WTC11 (cell line): ENCODE measurements at regions not wholly inside any gene's neighbourhood (a gene's known extent, or its start where the extent isn't known, plus 50 kb on each side); places are given as distances from the start of the nearest gene placed in this dataset.

Source experiments
- ATAC-seq: fragments of 200-7000 bp; cut with Tn5 transposase; 2 replicates; pipeline ENCODE4 v1.10.0; 2021; ENCODE audit warnings: mild to moderate bottlenecking, moderate library complexity
- CTCF ChIA-PET: fragments of 300-600 bp; sonication (Branson Sonifier 250); formaldehyde crosslinking; loops from one replicate; lab custom pipeline; 2021; ENCODE audit warnings: antibody characterized with exemption; lab: Charles Lee
- POLR2A ChIA-PET: fragments of 350-600 bp; sonication (Branson Sonifier 250); formaldehyde crosslinking; loops from one replicate; lab custom pipeline; 2021; ENCODE audit warnings: antibody characterized with exemption; lab: Charles Lee
- DNase-seq: peaks from one replicate; pipeline ENCODE4 v3.0.0; 2021; ENCODE audit warnings: low spot score
- H3K27ac Mint-ChIP-seq: 2 replicates; pipeline ENCODE4 v1.8.0; 2021; ENCODE audit warnings: mixed read lengths
- H3K27me3 Mint-ChIP-seq: 2 replicates; pipeline ENCODE4 v1.8.0; 2021; ENCODE audit warnings: low read depth, mild to moderate bottlenecking, moderate library complexity, mixed read lengths
- H3K36me3 Mint-ChIP-seq: 2 replicates; pipeline ENCODE4 v1.8.0; 2021; ENCODE audit warnings: mixed read lengths
- H3K4me1 Mint-ChIP-seq: 2 replicates; pipeline ENCODE4 v1.8.0; 2022; ENCODE audit warnings: mixed read lengths
- H3K4me3 Mint-ChIP-seq: 2 replicates; pipeline ENCODE4 v1.8.0; 2021; ENCODE audit warnings: mild to moderate bottlenecking, moderate library complexity, mixed read lengths
- H3K9me3 Mint-ChIP-seq: 2 replicates; pipeline ENCODE4 v1.8.0; 2021; ENCODE audit warnings: mixed read lengths
- ATF1 ChIP-seq: sonication (generic); formaldehyde crosslinking; IDR thresholded peaks from 2 replicates; pipeline ENCODE4 v1.8.1; 2023; ENCODE audit warnings: mild to moderate bottlenecking, moderate library complexity, missing genetic modification reagents
- ATF3 ChIP-seq: sonication (generic); formaldehyde crosslinking; conservative IDR thresholded peaks from 2 replicates; pipeline ENCODE4 v1.8.1; 2022; ENCODE audit warnings: mild to moderate bottlenecking, missing genetic modification reagents
- CBFB ChIP-seq: sonication (generic); formaldehyde crosslinking; IDR thresholded peaks from 2 replicates; pipeline ENCODE4 v1.8.1; 2022; ENCODE audit warnings: mild to moderate bottlenecking, low read depth, missing genetic modification reagents
- E2F1 ChIP-seq: sonication (generic); formaldehyde crosslinking; IDR thresholded peaks from 2 replicates; pipeline ENCODE4 v1.8.0; 2022; ENCODE audit warnings: mild to moderate bottlenecking, missing genetic modification reagents
- FOXP1 ChIP-seq: sonication (generic); formaldehyde crosslinking; IDR thresholded peaks from 2 replicates; pipeline ENCODE4 v1.8.0; 2022; ENCODE audit warnings: missing genetic modification reagents, mild to moderate bottlenecking, moderate library complexity, borderline replicate concordance
- HMGA2 ChIP-seq: fragments of 250-450 bp; sonication (Bioruptor Pico); IDR thresholded peaks from 2 replicates; pipeline ENCODE4 v1.4.0; 2021; ENCODE audit warnings: mild to moderate bottlenecking, moderate library complexity
- IRF2 ChIP-seq: sonication (generic); formaldehyde crosslinking; IDR thresholded peaks from 2 replicates; pipeline ENCODE4 v1.8.0; 2022; ENCODE audit warnings: low read depth, missing genetic modification reagents, borderline replicate concordance
- NFATC4 ChIP-seq: fragments of 250-450 bp; sonication (Bioruptor Pico); IDR thresholded peaks from 2 replicates; pipeline ENCODE4 v1.9.0; 2021; ENCODE audit warnings: mild to moderate bottlenecking
- NFE2L1 ChIP-seq: sonication (generic); formaldehyde crosslinking; IDR thresholded peaks from 2 replicates; pipeline ENCODE4 v1.8.1; 2023; ENCODE audit warnings: missing genetic modification reagents
- RORB ChIP-seq: fragments of 250-450 bp; sonication (Bioruptor Pico); IDR thresholded peaks from 2 replicates; pipeline ENCODE4 v1.9.0; 2021; ENCODE audit warnings: mild to moderate bottlenecking
- STAT6 ChIP-seq: sonication (generic); formaldehyde crosslinking; conservative IDR thresholded peaks from 2 replicates; pipeline ENCODE4 v1.8.1; 2023; ENCODE audit warnings: mild to moderate bottlenecking, low read depth, missing genetic modification reagents, moderate library complexity
- TP53 ChIP-seq: sonication (generic); formaldehyde crosslinking; IDR thresholded peaks from 2 replicates; pipeline ENCODE4 v1.8.1; 2023; ENCODE audit warnings: mild to moderate bottlenecking, missing genetic modification reagents
- ZNF281 ChIP-seq: sonication (generic); formaldehyde crosslinking; IDR thresholded peaks from 2 replicates; pipeline ENCODE4 v1.8.0; 2023; ENCODE audit warnings: mild to moderate bottlenecking, missing genetic modification reagents
- ZNF416 ChIP-seq: fragments of 250-450 bp; sonication (Bioruptor Pico); IDR thresholded peaks from 2 replicates; pipeline ENCODE4 v1.9.0; 2021; ENCODE audit warnings: mild to moderate bottlenecking, inconsistent platforms
- ZNF423 ChIP-seq: fragments of 250-450 bp; sonication (Bioruptor Pico); IDR thresholded peaks from 2 replicates; pipeline ENCODE4 v2.1.2; 2022; ENCODE audit warnings: mild to moderate bottlenecking, moderate library complexity
- TF ChIP-seq, protein P1 (sequence below): fragments of 250-450 bp; sonication (Bioruptor Pico); IDR thresholded peaks from 2 replicates; pipeline ENCODE4 v1.9.0; 2021; ENCODE audit warnings: mild to moderate bottlenecking
- TF ChIP-seq, protein P2 (sequence below): fragments of 250-450 bp; sonication (Bioruptor Pico); IDR thresholded peaks from 2 replicates; pipeline ENCODE4 v1.9.0; 2021; ENCODE audit warnings: mild to moderate bottlenecking
- TF ChIP-seq, protein P3 (sequence below): sonication (generic); formaldehyde crosslinking; IDR thresholded peaks from 2 replicates; pipeline ENCODE4 v1.8.1; 2022; ENCODE audit warnings: missing genetic modification reagents, borderline replicate concordance
- TF ChIP-seq, protein P4 (sequence below): sonication (generic); formaldehyde crosslinking; IDR thresholded peaks from 2 replicates; pipeline ENCODE4 v1.8.1; 2023; ENCODE audit warnings: mild to moderate bottlenecking, missing genetic modification reagents, moderate library complexity

DNA sequence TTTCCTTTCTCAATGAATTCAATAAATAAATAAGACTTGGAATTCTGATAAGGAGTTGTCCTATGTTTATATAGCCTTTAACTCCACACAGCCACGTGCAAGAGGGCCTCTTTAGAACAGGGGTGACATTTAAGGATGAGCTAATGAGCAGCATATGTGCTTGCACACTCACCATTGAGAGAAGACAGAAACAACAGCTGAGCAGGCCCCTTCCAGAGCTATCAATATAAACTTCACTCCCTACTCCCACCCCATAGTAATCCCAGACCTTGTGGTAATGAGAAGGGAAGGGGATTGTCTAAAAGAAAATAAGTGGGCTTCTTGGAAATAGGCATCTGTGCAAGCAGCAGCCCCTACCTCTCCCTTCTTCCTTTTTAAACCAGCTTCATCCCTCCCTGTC, 176.0 kb downstream of the SEC16B start (continued):
- TF ChIP-seq STAT6 (CRISPR knock-in tag) (no peak), FOXP1 (CRISPR knock-in tag) (no peak), ATF1 (no peak), ATF3 (CRISPR knock-in tag) (no peak), IRF2 (CRISPR knock-in tag) (no peak)
- TF ChIP-seq, protein P1, sequence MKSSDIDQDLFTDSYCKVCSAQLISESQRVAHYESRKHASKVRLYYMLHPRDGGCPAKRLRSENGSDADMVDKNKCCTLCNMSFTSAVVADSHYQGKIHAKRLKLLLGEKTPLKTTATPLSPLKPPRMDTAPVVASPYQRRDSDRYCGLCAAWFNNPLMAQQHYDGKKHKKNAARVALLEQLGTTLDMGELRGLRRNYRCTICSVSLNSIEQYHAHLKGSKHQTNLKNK (CRISPR knock-in tag): no peak

- Mint-ChIP-seq H3K27me3 (peaks cover 4% of the 10 kb centered on the region; the same call in 1 of the 2 replicates), H3K4me3 (no peak overlapping the region), H3K27ac (no peak overlapping the region), H3K4me1 (peaks cover 47% of the 10 kb centered on the region), H3K9me3 (peaks cover 23% of the 10 kb centered on the region), H3K36me3 (peaks cover 11% of the 10 kb centered on the region)
- no peak for DNase-seq
- no peak for ATAC-seq
- ChIA-PET CTCF (interaction anchor here (2.5 kb wide), 1 partner anchor 8 kb away, joined by 10 read pairs; no protein-coding TSS in a partner anchor), POLR2A (no interaction called here)
- TF ChIP-seq CBFB (CRISPR knock-in tag): no peak
- TF ChIP-seq NFE2L1: no peak
- TF ChIP-seq, protein P2, sequence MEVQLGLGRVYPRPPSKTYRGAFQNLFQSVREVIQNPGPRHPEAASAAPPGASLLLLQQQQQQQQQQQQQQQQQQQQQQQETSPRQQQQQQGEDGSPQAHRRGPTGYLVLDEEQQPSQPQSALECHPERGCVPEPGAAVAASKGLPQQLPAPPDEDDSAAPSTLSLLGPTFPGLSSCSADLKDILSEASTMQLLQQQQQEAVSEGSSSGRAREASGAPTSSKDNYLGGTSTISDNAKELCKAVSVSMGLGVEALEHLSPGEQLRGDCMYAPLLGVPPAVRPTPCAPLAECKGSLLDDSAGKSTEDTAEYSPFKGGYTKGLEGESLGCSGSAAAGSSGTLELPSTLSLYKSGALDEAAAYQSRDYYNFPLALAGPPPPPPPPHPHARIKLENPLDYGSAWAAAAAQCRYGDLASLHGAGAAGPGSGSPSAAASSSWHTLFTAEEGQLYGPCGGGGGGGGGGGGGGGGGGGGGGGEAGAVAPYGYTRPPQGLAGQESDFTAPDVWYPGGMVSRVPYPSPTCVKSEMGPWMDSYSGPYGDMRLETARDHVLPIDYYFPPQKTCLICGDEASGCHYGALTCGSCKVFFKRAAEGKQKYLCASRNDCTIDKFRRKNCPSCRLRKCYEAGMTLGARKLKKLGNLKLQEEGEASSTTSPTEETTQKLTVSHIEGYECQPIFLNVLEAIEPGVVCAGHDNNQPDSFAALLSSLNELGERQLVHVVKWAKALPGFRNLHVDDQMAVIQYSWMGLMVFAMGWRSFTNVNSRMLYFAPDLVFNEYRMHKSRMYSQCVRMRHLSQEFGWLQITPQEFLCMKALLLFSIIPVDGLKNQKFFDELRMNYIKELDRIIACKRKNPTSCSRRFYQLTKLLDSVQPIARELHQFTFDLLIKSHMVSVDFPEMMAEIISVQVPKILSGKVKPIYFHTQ: no peak
- no peak for TF ChIP-seq ZNF281 (CRISPR knock-in tag)
- TF ChIP-seq HMGA2 (CRISPR knock-in tag): no peak
- no peak for TF ChIP-seq ZNF416 (CRISPR knock-in tag)
- TF ChIP-seq E2F1: no peak
- no peak for TF ChIP-seq IRF2 (CRISPR knock-in tag)
- no peak for TF ChIP-seq RORB
- no peak for TF ChIP-seq ZNF423 (CRISPR knock-in tag)
- no peak for TF ChIP-seq ATF1
- TF ChIP-seq STAT6 (CRISPR knock-in tag): no peak
- TF ChIP-seq, protein P3, sequence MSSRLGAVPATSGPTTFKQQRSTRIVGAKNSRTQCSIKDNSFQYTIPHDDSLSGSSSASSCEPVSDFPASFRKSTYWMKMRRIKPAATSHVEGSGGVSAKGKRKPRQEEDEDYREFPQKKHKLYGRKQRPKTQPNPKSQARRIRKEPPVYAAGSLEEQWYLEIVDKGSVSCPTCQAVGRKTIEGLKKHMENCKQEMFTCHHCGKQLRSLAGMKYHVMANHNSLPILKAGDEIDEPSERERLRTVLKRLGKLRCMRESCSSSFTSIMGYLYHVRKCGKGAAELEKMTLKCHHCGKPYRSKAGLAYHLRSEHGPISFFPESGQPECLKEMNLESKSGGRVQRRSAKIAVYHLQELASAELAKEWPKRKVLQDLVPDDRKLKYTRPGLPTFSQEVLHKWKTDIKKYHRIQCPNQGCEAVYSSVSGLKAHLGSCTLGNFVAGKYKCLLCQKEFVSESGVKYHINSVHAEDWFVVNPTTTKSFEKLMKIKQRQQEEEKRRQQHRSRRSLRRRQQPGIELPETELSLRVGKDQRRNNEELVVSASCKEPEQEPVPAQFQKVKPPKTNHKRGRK: no peak
- TF ChIP-seq ATF3 (CRISPR knock-in tag): no peak
- TF ChIP-seq NFATC4 (CRISPR knock-in tag): no peak
- TF ChIP-seq TP53 (CRISPR knock-in tag): no peak
- TF ChIP-seq, protein P4, sequence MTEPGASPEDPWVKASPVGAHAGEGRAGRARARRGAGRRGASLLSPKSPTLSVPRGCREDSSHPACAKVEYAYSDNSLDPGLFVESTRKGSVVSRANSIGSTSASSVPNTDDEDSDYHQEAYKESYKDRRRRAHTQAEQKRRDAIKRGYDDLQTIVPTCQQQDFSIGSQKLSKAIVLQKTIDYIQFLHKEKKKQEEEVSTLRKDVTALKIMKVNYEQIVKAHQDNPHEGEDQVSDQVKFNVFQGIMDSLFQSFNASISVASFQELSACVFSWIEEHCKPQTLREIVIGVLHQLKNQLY (CRISPR knock-in tag): no peak
Observed at GRCh38 chr1:177790566-177790965, 179.3 kb downstream of the SEC16B start.
